Cerebellar nuclear complex (tissue), 1 donor: ENCODE measurements at regions not wholly inside any gene's neighbourhood (a gene's known extent, or its start where the extent isn't known, plus 50 kb on each side); places are given as distances from the start of the nearest gene placed in this dataset.

Experiments
- DNase-seq, 2 experiments: peaks; one replicate each; lab custom pipeline; 2025; lab: John Stamatoyannopoulos, UW

DNA sequence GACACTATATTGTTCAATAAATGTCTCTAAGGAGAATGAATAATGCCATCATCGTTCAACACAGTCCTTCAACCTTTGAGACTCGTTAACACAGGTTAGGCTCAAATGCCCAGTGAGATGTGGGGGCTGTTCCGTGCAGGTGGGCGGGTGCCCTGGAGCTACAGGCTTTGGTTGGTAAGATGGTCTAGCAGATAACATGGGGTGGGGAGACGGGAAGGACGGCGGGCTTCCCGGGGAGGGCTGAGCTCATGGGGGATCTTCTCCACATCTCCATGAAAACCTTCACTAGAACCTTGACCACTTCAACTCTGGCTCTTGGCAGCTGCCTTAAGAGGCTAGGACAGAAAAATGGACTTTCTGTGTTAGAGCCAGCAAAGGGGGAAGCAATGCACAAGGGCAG, 134.1 kb upstream of the TCERG1L start:
- no peak for DNase-seq

DNA sequence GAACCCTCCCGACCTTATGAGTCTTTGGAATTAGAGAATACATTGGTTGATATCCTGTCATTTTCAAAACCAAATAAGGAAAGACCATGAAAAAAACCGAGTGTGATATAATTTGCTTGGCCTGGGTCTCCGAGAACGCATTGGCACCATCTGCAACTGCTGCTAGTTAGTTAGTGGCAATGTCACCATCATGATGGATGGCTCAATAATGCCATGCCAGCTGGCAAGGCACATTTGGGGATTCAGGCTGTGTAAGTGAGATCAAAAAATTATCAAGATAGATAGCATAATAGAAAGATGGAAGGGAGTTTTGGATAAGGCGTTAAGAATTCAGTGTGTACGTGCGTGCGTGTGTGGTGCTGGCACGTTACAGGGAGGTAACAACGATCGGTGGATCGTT, 134.7 kb upstream of the TCERG1L start:
- DNase-seq: no peak

DNA sequence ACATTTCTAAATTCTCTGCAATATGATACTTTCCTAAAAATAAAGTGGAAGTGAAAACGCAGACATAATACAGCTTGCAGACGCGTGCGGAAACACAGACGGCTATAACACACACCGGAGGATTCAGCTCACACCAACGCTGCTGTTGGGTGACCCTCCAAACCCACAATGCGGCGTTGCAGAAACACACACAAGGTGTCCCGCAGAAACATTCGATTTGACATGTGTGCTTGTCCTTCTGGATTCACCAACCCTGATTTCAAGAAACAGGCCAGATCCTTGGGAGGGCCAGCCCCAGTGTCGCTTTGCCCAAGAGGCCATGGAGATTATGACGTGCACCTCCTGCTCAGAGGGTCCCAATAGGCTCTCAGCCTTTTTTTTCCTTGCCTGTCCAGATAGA, 136.7 kb upstream of the TCERG1L start:
- no peak for DNase-seq

DNA sequence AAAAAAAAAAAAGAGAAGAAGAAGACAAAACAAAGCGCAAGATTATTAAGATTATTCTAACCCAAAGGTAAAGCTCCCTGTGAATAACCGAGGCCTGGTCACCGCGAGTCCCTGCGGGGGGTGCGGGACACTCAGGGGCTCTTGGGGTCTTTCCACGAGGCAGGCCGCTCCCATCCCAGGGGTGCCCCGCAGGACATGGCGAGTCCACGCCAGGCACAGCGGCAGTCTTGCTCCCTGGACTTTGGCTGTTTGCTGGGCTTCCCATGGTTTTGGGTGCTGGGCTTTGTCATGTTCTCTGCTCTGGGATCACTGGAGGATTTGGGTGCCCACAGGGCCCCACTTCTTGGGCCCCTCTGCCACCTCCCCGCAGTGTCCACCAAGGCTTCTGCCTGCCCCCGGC, 137.4 kb upstream of the TCERG1L start:
- no peak for DNase-seq

DNA sequence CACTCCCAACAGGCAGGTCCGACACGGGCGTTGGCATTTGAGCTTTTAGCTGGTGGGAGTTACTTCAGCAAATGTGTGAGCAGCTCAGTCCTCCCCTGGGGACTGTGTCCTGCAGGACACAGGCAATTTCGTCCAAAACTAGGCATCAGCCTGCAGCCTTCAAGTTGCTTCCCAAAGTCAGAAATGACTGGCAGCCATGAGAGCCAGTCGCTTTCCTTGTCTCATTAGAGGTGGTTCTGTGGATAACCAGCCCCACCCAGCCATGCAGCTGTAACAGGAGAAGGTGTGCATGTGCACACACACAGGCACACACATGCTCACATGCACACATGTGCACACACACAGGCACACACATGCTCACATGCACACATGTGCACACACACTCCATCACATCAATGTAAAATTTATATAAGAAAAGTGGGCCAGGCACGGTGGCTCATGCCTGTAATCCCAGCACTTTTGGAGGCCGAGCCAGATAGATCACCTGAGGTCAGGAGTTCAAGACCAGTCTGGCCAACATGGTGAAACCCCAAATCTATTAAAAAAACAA, 138.8 kb upstream of the TCERG1L start:
- no peak for DNase-seq

DNA sequence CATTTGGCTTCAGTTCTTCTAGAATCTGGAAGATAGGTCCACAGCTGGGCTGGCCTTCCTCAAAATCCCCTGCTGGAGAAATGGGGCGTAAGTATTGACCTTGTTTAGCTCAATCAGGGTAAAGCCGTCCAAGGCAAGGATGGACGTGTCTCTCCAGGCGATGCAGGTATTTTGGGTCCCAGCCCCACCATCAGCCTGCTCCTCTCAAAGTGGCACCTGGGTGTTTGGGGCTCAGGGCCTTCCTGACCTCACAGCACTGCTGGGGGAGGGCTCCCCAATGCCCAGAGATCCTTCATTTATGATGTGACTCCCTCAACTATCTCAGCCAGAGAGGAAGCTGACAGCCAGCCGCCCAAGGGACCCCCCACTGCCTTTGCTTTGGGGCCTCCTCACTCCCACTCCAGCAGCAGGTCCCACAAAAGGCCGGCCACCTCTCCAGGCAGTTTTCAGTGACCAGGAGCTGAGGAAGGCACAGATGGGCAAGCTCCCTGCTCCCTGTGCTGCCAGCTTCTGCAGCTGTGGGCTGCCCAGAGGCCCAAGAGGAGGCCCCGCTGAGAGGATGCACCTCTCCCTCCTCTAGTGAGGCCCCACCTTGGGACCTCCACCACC, 140.0 kb upstream of the TCERG1L start:
- DNase-seq: no peak

DNA sequence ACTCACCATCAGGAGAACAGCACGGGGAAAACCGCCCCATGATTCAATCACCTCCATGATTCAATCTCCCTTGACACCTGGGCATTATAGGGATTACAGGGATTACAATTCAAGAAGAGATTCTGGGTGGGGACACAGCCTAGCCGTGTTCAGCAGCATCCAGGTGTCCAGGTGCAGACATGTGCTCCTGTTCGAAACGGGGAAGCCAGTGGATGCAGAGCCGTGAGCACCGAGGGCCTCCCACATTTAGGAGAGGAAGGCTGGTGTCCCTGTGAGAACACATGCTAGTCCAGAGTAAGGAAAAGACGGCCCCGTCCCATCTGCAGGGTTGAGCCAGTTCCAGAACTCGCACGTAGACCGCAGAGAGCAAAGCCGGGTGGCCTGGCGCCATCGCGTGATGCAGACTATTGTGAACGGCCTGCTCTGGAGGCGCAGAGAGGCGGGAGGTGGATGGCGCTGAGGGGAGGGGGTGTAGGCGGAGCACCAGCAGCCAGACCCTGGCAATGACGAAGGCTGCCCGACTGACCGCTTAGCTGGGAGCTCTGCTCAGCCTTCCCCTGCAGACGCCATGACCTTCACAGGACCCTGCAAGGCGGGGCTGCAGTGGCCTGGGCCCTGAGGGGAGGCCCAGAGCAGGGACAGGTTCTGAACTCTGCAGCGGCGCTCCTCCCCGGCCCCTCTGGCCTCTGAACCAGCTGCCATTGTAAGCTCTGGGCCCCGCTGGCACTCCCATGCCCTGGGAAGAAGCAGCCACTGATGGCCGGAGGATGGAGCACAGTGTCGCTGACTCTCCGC, 141.6 kb upstream of the TCERG1L start:
- DNase-seq: no peak

DNA sequence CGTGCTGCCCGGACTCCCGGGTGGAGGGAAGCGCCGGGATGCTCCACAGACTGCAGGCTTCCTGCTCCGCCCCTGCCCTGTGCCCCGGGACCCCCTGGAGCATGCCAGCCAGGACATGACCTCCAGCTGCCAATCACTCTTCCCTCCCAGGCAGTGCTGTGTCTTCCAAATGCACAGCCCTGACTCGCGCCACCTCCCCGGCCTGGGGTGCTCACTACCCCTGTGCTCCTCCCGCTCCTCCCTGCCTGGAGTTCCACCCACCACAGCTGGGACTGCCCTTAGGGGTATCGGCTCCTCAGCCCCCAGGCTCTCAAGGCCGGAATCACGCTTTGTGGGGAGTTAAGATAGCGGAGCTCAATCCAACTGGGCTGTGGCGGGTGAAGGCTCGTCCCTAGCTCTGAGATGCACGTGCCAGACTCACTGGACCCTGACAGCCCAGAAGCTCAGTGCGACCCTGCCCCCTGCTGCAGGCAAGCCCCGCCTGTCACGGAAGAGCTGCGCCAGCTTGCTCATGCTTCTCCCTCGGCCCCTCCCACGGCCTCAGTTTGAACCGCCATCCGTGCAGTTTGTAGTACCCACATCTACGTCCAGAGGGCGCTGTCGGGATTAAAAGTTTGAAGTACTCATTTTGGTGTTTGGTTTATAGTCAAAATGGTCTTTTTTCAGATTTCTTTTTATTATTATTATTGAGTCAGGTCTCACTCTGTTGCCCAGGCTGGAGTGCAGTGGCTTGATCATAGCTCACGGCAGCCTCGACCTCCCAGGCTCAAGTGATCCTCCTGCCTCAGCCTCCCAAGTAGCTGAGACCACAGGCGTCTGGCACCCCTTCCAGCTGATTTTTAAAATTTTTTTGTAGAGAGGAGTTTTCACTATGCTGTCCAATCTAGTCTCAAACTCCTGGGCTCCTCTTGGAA, 142.5 kb upstream of the TCERG1L start:
- DNase-seq: no peak

DNA sequence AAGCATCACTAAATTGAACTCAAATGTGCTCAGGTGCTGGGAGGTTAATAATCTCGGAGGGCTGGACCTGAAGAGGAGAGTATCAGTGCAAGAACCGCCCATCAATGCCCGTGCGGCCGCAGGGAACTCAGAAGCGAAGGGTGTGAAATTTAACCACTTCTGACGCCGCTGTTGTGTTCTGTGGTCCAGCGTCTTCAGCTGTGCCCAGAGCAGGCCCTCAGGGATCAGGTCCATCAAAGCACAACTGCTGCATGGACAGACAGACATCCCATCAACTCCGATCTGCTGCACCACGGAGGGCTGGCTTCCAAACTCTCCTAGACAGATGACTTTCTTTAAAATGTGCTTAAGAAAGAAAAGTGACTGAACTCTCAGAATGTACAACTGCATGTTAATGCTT, 144.9 kb upstream of the TCERG1L start:
- DNase-seq: no peak

DNA sequence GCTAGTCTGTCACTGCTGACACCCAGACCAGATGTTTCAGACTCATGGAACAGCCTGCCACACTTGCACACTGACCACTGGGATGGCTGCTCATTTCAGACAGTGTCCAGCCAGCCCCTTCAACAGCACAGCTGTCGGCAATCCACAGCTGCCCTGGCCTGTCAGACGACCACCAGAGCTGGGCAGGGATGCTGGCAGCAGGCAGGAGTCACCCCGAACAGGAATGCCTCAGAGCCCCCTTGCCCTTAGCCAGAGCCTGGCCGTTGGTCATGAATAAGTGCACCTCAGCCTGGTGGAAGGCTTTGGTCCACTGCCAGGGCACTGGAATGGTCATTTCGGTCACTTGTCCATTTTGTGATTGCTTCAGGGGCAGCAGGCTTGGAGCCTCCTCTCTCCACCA, 149.6 kb upstream of the TCERG1L start:
- no peak for DNase-seq

DNA sequence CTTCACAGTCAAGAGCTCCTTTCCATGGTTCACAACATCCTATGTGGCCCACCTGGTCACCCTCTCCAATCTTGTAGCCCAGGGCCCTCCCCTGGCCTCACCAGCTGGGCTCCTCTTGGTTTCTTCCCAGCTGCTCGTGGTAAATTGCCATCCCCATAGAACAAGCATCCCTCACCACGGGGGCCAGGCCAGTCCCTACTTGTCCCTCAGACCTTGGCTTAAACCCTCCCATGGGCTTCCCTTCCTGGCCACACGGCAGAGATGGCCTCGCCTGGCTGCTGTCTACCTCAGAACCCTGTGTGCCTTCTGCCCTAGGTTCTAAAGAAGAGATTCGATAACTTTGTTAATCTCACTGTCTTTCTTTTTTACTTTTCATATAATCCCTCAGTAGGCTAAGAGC, 153.3 kb upstream of the TCERG1L start:
- no peak for DNase-seq

DNA sequence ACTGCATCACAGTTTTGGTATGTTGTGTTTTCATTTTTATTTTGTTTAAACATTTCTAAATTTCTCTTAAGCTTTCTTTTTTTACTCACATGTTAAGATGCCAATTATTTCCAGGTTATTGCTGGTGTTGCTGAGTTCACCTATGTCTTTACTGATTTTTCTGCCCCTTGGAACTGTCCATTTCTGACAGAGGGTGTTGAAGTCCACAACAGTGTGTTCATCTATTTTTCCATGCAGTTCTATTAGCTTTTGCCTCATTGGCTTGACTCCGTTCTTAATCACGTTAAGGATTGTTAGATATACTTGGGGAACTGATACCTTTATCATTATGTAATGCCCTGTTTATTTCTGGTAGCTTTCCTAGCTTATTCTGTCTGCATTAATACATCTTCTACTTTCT, 158.0 kb upstream of the TCERG1L start:
- no peak for DNase-seq

DNA sequence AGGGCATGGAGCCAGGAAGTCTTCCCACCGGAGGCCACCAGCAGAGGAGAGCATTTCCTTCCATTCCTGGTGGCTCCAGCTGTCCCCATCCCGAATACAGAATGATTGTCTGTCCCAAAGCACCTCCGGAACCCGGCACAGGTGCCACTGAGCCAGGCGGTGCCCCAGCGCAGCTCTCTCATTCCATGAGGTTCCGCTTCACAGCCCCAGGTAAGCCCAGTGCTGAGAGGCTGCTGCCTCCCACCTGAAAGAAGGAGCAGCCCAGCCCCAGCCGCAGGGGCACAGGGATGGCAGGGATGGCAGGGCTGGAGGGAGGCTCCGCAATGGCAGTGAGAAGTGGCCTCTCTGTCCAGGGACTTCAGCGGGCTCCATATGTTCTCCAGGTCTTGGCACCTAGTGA, 162.1 kb upstream of the TCERG1L start:
- DNase-seq: no peak

DNA sequence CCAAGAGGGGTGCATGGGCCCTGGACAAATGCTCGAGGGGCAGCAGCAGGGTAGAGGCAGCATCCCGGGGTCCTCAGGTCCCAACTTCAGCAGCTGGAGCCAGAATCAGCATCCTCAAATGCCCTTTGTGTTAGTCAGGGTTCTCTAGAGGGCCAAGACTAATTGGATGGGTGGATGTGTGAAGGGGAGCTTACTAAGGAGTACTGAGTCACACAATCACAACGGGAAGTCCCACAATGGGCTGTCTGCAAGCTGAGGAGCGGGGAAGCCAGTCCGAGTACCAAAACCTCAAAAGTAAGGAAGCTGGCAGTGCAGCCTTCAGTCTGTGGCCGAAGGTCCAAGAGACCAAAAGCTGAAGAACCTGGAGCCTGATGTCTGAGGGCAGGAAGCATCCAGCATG, 162.9 kb upstream of the TCERG1L start:
- DNase-seq: no peak

DNA sequence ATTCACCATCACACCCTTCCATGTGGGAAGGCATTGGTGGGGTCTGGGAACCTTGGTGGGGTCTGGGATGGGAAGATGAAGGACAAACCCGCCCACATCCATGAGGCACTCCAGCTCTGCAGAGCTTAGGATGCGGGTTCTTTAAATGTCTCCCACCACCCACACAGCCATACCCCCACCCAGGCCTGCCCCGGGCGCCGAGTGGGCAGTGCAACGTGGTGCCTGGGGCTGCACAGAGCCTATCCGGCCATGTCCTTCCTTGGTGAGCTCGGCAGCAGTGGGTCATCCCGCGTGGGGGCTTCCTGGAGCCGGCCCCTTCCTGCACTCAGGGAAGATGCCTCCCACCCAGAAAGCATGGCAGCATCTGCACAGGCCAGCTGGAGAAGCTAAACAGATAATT, 163.5 kb upstream of the TCERG1L start:
- no peak for DNase-seq

DNA sequence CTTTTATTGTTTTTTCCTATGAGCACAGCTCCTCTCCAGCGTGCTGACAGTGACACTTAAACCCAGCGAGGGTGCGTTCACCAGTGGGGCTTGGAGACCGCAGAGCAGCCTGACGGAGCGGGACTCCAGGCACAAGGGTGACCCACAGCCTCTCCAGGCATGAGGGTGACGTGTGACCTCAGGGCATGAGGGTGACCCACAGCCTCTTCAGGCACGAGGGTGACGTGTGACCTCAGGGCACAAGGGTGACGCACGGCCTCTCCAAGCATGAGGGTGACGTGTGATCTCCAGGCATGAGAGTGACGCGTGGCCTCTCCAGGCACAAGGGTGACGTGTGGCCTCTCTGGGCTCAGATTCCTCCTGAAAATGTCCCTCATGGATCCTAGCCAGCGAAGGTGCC, 164.3 kb upstream of the TCERG1L start:
- DNase-seq: no peak

DNA sequence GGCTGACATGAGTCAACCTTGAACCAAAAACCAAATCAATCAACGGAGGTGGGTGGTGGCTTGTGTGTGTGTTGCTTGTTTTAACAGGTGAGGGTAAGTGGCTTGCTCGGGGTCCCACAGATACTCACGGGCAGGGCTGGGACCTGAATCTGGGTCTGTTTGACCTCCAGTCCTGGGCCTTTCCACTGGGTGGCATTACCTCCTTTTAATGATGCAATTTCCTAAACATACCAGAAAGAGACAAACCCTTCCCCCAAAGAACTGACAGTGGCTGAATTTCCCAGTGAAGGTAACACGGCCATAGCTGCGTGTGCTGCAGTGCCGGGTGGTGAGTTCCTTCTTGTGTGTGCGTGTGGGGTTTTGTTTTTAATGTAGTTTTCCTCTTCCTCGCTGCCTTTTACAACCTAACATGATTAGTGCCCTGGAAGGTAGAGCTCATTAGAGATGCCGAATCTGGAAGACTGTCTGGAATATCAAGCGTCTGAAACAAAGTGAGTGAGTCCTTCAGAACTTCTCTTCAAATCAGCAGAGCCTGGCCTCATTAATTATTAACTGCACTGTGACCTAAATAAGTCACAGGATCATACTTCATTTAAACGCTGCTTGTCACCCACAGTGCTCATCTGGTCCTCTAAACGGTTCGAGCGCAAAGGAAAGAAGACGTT, 166.1 kb upstream of the TCERG1L start:
- DNase-seq: no peak

DNA sequence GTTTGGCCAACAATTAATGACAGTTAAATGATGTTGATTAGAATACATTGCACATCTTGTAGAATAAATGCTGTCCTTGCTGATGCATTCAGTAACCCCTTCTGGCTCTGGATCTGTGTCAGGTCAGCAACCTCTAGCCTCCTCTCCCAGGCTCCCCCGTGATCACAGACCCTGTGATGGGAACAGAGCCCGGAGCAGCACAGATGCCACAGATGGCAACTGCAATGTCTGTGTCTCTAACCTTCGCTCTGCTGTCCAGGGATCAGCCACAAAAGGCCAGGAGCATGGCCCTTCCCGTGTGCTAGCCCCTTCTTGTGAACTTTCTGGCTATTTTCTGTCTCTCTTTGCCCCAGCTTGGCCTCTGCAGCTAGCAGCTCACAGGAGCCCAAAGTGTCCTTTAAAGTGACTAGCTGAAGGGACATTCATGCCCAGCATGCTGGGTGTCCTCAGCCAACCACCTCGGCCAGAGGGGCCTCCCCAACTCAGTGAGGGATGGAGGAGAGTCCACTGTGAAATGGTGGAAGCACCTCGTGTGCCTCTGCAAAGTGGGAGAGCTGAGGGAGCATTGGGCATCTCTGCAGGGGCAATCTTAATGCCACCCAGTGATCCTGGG, 167.0 kb upstream of the TCERG1L start:
- no peak for DNase-seq

DNA sequence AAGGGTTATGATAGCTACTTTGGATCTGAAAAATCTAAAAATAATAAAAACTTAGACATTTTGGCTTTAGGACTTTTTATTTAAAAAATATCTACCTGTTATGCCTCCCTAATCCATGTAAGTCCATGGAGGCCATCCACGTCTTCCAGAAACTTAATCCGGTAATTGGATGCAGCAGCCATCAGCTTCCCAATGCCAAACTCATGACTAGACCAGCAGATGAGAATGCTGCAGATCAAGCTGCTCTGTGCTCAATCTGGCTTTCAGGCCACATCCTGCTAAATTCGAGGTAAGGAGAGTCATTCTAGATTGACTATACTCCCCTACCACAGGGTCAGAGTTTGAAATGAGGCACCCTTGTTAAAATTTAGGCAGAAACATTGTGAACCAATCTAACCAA, 168.5 kb upstream of the TCERG1L start:
- DNase-seq: no peak

DNA sequence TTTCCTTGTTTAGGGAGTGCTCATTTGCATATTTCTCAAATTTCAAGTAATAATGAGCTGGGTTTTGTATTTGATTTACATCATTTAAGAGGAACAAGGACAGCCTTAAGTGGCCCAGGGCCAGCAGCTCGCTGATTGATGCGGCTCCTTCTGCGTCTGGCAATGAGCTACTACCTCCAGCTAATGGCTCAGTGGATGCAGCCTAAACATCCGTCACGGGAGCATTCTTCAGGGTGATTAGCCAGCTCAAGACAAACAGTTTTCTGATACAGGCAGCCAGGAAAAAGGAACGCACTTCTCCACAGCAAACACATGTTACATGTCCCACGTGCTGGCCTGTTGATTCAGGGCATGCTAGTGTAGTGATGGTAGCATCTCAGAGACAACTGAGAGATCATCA, 169.3 kb upstream of the TCERG1L start:
- no peak for DNase-seq

DNA sequence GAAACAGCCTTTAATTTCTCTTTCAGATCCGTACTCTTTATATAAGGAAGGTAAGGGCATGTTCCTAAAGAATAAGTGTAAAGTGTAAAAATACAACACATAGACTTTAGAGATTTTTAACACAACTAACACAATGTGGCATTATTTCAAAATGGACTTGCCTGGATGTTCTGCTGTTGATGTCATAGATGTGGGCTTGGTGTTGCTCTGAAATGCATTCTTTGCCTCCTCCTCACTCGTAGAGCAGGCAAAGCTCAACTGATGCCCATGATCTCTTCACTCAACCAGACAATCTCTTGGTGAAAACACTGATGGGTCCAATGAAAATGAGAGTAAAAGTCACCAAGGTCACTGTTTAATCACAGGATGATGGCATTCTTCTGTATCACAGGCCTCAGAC, 174.2 kb upstream of the TCERG1L start:
- no peak for DNase-seq

DNA sequence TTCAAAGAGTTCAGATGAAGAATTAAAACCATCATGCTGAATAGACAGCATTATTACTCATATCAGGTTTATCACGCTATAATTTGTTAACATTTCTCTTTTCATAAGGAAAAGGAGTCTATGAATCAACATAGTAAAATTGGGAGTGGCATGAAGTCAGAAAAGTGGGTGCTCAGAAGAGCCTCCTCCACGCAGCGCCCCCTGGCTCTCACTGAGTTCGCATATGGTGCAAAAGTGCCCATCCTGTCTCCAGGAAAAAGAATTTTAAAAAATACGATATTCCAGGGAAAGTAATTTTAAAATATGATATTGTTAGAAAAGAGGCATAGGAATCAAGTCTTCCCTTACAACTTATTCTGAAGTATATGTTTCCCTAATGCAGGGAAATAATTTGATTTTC, 176.3 kb upstream of the TCERG1L start:
- DNase-seq: no peak
